NCI-H1105 treated with DMSO at 0.1 percent for 48 hours (cell line): ENCODE measurements at regions not wholly inside any gene's neighbourhood (a gene's known extent, or its start where the extent isn't known, plus 50 kb on each side); places are given as distances from the start of the nearest gene placed in this dataset.
A peak's percentile ranks its signal among the peaks of the same experiment; 100 is the strongest.
"Not testable (repeated sequence)": the region's sequence is repeated elsewhere in the genome, so short reads cannot be mapped to it uniquely, and the experiment has no call there.

ENCODE experiments used
- DNase-seq: peaks from one replicate; lab custom pipeline; 2025; lab: John Stamatoyannopoulos, UW

DNA sequence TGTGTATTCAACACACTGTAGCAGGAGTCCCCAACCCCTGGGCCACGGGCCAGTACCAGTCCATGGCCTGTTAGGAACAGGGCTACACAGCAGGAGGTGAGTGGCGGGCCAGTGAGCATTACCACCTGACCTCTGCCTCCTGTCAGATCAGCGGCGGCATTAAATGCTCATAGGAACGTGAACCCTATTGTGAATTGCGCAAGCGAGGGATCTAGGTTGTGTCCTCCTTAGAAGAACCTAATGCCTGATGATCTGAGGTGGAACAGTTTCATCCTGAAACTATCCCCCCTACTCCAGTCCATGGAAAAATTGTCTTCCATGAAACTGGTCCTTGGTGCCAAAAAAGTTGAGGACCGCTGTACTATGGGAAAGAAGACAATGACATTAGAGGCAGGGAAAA, 386.9 kb downstream of the PREX1 start:
- DNase-seq, result no peak

DNA sequence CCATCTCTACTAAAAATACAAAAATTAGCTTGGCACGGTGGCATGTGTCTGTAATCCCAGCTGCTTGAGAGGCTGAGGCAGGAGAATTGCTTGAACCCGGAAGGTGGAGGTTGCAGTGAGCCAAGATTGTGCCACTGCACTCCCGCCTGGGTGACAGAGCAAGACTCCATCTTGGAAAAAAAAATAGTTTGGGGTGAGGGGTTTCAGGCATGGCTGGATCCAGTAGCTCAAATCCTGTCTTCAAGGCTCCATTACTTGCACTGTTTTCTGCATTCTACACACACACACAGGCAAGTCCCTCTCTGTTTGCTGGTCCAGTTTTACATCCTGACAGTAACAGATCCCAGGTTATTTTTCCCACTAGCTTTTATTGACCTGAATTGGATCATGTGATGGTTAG, 387.5 kb downstream of the PREX1 start:
- not testable (repeated sequence) for DNase-seq

DNA sequence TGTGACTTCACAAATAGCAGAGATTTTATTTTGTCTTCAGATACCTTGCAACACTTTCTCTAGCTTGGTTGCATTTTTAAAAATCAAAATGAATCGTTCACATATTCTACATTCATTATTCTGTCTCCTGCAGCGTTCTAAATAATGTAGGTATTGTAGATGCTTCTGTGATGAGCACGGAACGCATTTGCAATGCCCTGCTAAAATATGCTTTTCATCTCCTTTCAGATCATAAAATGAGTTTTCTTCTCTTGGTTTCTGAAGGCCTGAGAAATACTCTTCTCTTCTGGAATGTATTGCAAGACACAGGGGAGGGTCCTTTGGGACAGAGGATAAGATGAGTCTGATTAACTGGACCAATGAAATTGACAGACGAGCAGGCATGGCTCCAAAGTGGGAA, 390.7 kb downstream of the PREX1 start:
- no peak for DNase-seq

DNA sequence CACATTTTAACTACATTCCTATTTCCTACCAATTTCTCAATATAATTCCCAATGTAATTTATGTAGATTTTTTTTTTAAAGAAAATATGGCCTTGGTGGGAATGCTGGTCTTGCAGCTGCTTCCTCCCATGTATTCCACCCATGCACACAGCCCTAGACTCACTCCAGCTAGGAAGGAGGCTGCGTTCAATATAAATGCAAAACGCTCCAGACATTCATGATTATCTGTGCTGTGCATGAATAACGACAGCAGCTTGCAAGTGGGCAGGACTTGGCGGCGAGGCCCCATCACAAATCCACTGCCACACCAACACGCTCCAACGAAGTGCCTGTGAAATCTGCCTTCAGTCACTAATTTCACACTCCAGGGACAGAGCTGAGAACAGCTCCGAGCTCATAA, 391.2 kb downstream of the PREX1 start:
- DNase-seq, result not testable (repeated sequence)

DNA sequence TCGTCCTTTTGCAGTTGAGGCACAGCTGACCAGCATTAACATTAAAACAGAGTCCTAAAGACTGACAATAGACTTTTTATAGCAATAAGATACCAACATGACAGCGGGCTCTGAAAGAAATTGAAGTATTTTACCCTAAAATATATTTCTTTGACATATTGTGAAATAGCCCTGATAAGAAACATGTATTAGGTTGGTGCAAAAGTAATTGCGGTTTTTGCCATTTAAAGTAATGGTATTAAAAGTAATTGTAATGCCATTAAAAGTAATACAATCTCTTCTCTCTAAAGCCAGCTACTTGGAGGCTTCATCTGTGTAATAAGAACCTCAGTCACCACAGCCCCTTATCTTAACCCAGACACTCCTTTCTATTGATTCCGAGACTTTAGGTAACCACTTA, 394.6 kb downstream of the PREX1 start:
- DNase-seq, result no peak

DNA sequence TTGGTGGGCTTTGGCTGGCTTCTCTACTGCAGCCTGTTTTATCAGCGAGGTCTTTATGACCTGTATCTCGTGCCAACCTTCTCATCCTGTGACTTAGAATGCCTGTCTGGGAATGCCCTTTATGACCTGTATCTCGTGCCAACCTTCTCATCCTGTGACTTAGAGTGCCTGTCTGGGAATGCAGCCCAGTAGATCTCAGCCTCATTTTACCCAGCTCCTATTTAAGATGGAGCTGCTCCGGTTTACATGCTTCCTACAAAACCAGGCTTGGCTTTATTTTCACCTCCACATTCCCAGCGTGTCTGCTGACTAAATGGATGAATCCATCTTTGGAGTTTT, 395.3 kb downstream of the PREX1 start:
- DNase-seq, result no peak

DNA sequence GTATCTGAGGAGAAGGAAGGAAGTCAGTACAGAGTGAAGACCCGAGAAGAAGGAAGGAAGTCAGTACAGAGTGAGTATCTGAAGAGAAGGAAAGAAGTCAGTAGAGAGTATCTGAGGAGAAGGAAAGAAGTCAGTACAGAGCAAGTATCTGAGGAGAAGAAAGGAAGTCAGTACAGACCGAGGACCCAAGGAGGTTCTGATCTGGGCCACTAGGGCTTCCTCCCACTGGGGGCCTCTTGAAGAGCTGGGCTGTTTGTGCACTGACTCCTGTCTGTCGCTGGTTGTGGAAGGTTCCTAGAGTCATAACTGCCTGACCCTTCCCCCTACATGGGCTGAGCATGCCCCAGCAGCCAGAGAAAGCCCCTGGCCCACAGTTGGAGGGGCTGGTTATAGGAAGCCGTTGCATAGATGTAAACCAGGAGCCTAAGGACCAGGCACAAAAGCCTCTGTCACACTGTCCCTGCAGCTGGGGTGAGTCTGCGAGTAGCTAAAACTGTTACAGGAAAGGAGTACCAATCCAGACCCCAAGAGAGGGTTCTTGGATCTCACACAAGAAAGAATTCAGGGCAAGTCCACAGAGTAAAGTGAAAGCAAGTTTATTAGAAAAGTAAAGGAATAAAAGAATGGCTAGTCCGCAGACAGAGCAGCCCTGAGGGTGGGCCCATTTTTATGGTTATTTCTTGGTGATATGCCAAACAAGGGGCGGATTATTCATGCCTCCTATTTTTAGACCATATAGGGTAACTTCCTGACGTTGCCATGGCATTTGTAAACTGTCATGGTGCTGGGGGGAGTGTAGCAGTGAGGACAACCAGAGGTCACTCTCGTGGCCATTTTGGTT, 395.9 kb downstream of the PREX1 start:
- DNase-seq, result no peak

DNA sequence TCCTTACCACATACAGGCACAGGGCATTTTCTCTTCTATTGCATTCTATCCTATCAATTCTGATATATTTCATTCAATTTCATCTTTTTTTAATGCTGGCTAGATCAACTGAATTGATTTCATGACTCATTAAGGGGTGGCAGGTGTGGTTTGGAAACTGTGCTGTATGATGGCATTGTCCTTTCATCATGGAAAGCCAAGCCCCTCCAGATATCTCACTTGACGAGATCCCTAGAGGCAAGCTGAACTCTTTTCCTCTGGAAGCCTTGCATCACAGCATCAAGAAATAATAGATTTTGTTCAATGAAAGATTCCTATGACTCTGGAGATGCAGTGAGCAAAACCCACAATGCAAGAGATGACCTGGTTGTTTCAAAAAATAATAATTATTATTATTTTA, 401.2 kb downstream of the PREX1 start:
- DNase-seq, result no peak

DNA sequence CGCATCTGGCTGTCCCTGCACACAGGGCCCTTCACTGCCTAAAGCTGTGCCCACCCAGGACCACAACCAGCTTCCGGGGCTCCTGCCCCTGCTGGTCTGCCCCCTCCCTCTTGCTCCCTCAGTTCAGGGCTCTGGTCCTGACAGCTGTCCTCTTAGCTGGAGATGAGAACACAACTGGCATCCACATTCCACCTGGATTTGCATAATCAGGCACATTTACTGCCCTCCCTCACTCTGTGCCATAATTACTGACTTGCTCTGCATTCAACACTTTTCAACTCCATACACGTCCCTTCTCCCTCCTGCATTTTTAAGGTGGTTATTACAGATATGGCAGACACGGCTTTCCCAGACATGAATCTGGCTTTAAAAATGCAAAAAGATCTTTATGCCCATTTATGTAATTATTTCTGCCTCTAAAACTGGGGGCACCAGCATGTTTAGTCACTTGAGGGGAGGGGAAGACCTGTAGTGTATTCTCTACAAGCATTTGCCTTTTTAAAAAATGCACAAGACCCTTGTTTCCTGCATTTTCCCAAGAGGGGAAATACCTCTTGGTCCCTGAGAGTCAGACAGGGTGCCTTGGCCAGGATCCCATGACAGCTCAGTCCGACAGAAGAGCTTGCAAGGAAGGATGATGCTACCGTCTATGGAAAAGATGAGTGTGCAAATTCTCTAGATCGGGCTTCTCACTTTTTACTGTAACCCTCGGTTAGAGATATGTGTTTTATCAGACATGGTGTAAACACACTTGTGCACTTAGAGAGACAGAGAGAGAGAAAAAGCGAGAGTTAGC, 401.8 kb downstream of the PREX1 start:
- no peak for DNase-seq

DNA sequence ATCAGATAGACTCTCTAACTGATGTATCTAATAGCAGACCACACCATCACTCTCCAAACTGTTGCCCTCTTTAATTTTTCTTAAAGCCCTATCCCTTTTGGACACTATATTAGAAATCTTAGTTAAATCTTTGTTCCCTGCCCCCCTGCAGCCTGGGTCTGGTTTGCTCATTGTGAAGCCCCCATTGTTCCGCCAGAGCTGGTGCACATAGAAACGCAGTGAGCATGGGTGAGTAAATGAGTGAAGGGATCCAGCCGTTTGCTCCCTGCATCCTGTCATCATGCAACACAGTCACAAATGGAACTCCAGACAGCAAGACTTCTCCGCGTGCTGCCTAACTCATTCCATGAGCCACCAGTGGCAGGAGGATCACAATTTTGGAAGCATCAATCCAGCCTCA, 402.5 kb downstream of the PREX1 start:
- DNase-seq, result no peak

DNA sequence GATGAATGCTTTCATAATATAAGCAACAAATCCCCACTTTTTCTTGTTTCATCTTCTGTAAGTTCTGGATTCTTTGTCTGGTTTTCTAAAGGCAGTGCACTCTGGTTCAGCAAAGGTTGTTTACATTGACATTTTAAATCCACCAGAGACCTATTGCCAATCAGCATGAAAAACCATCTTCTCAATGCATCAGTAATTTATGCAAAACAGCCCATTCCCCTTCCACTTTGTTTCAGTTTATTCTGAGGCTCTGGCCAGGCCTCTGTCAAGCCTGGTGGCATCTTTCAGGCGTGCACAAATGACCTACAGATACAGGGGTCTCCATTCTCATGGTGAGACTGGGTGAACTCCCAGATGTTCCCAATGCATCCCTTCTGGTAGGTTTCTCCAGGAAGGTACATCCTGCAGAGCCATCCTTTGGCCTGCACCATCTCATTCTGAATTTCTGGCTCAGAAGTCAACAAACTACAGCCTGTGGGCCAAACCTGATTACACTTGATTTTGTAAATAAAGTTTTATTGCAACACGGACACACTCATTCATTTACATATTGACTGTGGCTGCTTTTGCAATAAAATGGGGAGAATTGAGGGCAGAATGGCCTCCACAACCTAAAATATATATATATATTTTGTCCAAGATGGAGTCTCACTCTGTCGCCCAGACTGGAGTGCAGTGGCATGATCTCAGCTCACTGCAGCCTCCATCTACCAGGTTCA, 405.4 kb downstream of the PREX1 start:
- no peak for DNase-seq

DNA sequence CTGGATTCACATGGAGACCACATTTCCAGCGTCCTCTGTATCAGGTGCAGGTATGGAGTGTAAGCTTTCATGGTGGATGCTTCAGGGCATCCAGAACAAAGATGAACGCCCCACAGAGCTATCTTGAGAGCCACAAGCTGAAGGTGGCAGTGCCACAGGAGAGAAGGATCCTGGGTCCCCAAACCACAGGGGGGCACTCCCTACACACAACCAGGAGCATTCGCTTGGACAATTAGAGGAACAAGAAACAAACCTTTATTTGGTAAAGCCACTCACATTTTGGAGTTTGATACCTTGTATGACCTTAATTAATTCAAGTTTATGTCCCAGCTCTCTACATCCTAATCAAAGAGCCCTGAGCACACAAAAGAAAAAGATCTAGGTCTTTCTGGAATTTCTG, 406.3 kb downstream of the PREX1 start:
- no peak for DNase-seq

DNA sequence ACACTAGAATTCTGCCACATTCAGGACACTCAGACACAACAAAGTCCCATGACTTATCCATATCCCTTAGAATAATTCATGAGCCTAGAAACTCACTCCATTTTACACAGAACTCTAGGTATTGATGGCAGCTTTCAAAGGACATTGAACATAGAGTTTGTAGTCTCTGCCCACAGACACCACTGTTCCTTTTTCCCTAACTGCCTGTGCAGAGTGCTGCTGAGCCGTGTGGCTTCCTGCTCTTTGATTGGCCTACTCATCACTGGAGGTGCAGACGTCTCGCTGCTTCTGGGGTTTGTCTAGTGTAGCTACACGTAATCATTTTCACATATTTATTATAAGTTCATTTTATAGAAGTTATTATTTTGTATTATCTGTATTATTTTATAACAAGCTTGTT, 407.6 kb downstream of the PREX1 start:
- DNase-seq, result no peak

DNA sequence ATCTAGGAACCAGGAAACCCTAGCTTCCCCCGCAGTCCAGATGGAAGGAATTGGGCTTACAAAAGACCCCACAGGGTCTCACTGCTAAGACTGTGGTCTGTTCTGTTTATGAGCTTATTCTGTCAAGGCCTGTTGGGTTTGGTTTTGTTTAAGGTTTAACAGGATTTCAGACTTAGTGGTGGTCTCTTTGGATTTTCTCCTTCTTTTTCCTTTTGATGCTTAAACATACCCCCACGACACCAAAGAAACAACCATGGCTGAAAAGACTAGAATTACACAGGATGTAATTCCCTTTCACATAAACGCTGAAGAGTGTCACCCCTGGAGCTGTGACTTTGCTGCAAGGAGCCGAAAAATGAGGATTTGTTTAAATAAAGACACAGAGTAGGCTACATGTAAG, 408.6 kb downstream of the PREX1 start:
- no peak for DNase-seq

DNA sequence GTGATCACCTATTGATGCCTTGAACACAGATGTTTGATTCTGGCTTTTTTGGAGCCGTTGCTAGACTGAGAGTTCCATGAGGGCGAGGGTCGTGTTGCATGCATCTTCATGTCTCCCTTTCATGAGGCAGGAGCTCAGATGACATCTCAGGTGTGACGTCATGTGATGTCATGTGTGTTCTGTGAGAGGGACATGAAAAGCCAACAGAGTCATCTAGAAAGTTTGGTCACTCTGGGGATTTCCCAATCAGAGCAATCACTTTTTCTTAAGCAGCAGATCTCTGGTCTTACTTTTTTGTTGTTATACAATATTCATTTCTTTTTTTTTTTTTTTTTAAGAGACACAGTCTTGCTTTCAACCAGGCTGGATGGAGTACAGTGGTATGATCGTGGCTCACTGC, 411.8 kb downstream of the PREX1 start:
- no peak for DNase-seq

DNA sequence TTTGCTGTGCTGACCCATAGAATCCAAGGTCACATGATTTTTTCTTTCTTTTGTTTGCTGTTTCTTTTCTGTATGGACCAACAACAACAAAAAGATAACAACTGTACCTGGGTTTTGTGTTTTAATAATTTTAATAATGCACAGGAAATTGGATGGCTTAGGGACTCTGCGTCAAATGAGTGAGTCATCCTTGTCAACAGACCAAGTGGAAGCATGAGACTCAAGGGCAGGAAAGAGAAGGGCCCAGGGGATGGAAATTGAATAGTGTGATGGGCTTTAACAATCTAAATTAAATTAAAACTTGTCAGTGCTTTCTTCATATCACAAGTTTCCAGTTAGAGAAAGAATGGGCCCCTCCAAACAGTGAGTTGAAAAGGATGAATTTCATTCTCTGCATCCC, 413.0 kb downstream of the PREX1 start:
- no peak for DNase-seq

DNA sequence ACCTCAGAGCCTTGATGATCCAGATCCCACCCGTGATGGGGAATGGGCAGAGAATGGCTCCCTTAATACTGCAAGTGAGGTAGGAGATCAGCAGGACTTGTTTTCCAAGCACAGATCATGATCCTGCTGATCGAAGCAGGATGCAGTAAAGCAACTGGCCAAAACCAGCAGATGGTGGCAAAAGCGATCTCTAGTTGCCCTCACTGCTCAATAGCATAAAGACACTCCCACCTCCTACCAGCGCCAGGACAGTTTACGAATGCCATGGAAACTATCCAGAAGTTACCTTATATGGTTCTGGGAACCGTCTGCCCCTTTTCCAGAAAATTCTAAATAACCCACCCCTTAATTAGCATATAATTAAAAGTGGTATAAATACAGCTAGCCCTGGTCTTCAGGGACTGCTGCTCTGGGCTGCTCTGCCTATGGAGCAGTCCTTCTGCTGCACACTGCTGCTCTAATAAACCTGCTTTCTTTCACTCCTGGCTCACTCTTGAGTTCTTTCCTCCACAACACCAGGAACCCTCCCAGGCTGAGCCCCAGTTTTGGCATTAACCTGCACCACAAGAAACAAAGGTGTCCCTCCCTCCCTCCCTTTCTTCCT, 415.8 kb downstream of the PREX1 start:
- DNase-seq, result no peak

DNA sequence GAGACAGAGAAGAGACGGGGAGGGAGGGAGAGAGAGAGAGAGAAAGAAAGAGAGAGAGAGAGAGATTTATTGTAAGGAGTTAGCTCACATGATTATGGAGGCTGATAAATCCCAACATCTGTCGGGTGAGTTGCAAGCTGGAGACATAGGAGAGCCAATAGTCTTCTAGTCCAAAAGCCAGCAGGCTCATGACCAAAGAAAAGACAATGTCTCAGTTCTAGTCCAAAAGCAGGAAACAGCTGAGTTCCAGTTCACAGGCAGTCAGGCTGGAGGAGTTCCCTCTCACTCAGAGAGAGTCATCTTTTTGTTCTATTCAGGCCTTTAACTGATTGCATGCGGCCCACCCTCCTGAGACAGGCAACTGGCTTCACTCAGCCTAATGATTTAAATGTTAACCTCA, 416.6 kb downstream of the PREX1 start:
- no peak for DNase-seq

DNA sequence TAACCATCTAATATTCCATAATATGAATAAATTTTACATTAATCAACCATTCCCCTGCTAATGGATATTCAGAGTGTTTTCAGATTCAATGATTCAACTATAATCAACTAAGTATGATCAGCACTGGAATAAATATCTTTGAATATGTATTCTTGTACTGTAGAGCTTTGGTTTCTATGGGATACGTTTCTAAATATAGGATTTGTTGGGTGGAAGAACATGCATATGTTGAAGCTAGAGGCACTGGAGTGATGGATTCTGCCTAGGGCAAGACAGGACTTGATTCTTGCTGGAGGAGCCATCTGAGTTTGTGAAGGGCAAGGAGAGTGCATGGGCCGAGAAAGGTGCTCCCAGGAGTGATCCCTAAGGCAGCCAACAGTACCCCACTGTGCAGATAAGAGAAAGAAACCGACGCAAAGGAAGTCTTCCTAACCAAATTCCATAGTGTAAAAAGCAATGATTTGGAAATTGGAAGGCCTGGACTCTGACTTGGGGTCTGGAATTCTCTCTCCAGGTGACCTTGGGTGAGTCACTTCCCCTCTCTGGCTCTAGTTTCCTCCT, 418.7 kb downstream of the PREX1 start:
- no peak for DNase-seq

DNA sequence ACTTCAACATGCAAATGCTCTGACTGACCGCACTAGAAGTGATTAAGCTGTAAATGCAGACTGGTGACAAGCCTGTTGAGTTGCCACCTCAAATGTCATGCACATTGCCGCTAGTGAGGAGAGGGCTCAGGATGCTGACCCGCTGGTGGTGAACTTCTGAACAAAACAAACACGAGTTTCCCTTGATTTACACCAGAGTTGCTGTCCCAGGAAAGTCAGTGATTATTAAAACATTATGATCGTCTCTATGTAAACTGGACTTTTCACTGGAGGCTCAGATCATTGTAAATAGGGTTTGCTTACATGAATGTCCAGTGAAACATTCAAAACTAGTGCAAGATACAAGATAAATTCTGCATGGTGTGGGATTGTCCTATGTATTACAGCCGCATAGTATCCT, 420.1 kb downstream of the PREX1 start:
- DNase-seq, result no peak

DNA sequence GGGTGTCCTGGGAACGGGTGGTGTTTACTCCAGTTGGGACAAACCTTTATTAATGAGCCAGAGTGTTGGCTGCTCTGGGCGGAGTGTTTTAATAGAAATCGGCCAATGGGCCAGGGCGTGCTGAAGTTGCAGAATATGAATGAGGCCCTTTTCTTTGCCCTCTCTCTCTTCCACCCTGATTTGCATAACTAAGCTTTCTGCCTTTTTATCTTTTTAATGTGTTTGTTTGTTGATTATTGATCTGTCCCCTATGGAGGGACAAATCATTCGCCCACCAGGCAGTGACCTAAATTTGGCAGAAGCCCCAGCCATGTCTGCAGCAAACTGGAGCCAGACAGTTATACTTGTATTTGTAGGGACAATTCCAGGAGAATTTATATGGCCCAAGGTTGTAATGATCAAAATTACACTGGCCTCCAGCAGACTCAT, 420.9 kb downstream of the PREX1 start:
- peak; percentile 3 for DNase-seq

DNA sequence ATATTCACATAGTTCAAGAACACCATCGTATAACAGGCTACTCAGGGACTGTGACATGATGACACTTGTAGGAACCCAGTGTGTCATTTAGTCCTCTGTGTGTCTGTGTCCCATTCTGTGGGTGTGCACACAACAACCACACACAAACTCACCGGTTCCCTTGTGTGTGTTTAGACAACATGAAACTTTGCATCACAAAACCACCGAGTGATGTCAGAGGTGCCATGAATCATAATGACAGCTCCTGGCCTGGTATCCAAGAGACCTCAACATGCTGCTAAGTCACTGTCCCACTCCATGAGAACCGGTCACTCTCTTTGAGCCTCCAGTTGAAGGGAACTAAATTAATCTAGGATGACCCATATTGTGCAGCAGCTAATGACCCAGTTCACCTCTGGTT, 421.3 kb downstream of the PREX1 start:
- no peak for DNase-seq
